CD14-positive monocyte (primary cell): ENCODE measurements at regions not wholly inside any gene's neighbourhood (a gene's known extent, or its start where the extent isn't known, plus 50 kb on each side); places are given as distances from the start of the nearest gene placed in this dataset.

Experiments
- DNase-seq, 3 donors: peaks; one replicate each; pipeline ENCODE4 v3.0.0-alpha.2; 2011 to 2022
- H2AFZ ChIP-seq: 2 replicates; pipeline ENCODE4 v1.6.0; 2012; ENCODE audit warnings: mild to moderate bottlenecking, low read depth, low read length, inconsistent platforms; ENCODE audit not compliant: insufficient read depth, poor library complexity, severe bottlenecking
- H3K27ac ChIP-seq, 2 donors: 1 replicate in 1 of 2; 2 replicates in 1 of 2; pipeline ENCODE4 v1.5.1; 2012 to 2013; ENCODE audit warnings: low read length in 2 of 2, control low read depth in 1 of 2, inconsistent platforms in 1 of 2, low read depth in 1 of 2, mild to moderate bottlenecking in 1 of 2
- H3K27me3 ChIP-seq, 2 donors: one replicate each; pipeline versions ENCODE4 v1.6.0 to v1.6.1; 2011 to 2013; ENCODE audit warnings: low read length in 2 of 2; ENCODE audit not compliant: control insufficient read depth in 2 of 2, insufficient read depth in 2 of 2
- H3K36me3 ChIP-seq, 2 donors: replicated peaks in 1 of 2; 1 replicate in 1 of 2; 2 replicates in 1 of 2; pipeline versions ENCODE4 v1.5.1 to v1.6.1; 2012 to 2013; ENCODE audit warnings: low read length in 2 of 2, control low read depth in 1 of 2, inconsistent platforms in 1 of 2, mild to moderate bottlenecking in 1 of 2; ENCODE audit not compliant: insufficient read depth in 2 of 2, control insufficient read depth in 1 of 2
- H3K4me1 ChIP-seq, 2 donors: 1 replicate in 1 of 2; 2 replicates in 1 of 2; pipeline versions ENCODE4 v1.5.1 to v1.6.1; 2012 to 2013; ENCODE audit warnings: low read length in 2 of 2, control low read depth in 1 of 2, inconsistent platforms in 1 of 2, mild to moderate bottlenecking in 1 of 2, moderate library complexity in 1 of 2; ENCODE audit not compliant: insufficient read depth in 2 of 2, control insufficient read depth in 1 of 2
- H3K4me2 ChIP-seq: replicated peaks from 2 replicates; pipeline ENCODE3; 2012; ENCODE audit warnings: low read length, moderate library complexity, mild to moderate bottlenecking; ENCODE audit not compliant: poor library complexity, severe bottlenecking; ENCODE audit errors: extremely low read depth
- H3K4me3 ChIP-seq, 3 experiments: fragments of 200-600 bp in 1 of 3; sonication (generic) in 1 of 3; replicated peaks in 1 of 3; 1 replicate in 2 of 3; 2 replicates in 1 of 3; pipeline ENCODE4 v1.5.1; 2011 to 2013; ENCODE audit warnings: low read length in 3 of 3, mild to moderate bottlenecking in 3 of 3, control low read depth in 2 of 3, low read depth in 2 of 3, inconsistent platforms in 1 of 3, moderate library complexity in 1 of 3
- H3K79me2 ChIP-seq: 2 replicates; pipeline ENCODE4 v1.6.0; 2012; ENCODE audit warnings: mild to moderate bottlenecking, control low read depth, inconsistent platforms, low read length, moderate library complexity; ENCODE audit not compliant: insufficient read depth
- H3K9ac ChIP-seq: 2 replicates; pipeline ENCODE4 v1.6.0; 2017; ENCODE audit warnings: low read length, mild to moderate bottlenecking; ENCODE audit not compliant: insufficient read depth, poor library complexity, severe bottlenecking
- H3K9me3 ChIP-seq, 2 donors: replicated peaks in 1 of 2; 1 replicate in 1 of 2; 2 replicates in 1 of 2; pipeline versions ENCODE4 v1.5.1 to v1.6.1; 2012 to 2013; ENCODE audit warnings: low read length in 2 of 2, control low read depth in 1 of 2; ENCODE audit not compliant: control insufficient read depth in 1 of 2, insufficient read depth in 1 of 2
- H4K20me1 ChIP-seq: 2 replicates; pipeline ENCODE4 v1.6.0; 2012; ENCODE audit warnings: mild to moderate bottlenecking, low read length, control low read depth, moderate library complexity; ENCODE audit not compliant: insufficient read depth
- H3K27ac Mint-ChIP-seq, 7 donors: one replicate each; pipeline ENCODE4 v1.8.0; 2020; ENCODE audit warnings: mild to moderate bottlenecking in 7 of 7, mixed read lengths in 7 of 7, moderate library complexity in 6 of 7, inconsistent platforms in 2 of 7
- H3K27me3 Mint-ChIP-seq, 3 donors: one replicate each; pipeline ENCODE4 v1.8.0; 2021 to 2022; ENCODE audit warnings: low read depth in 3 of 3, mild to moderate bottlenecking in 3 of 3, mixed read lengths in 3 of 3, moderate library complexity in 3 of 3, inconsistent platforms in 1 of 3
- H3K36me3 Mint-ChIP-seq, 2 donors: one replicate each; pipeline ENCODE4 v1.8.0; 2020; ENCODE audit warnings: mixed read lengths in 2 of 2, inconsistent platforms in 1 of 2, mild to moderate bottlenecking in 1 of 2
- H3K4me1 Mint-ChIP-seq: one replicate; pipeline ENCODE4 v1.8.0; 2020; ENCODE audit warnings: mild to moderate bottlenecking, mixed read lengths
- H3K4me3 Mint-ChIP-seq, 2 donors: one replicate each; pipeline ENCODE4 v1.8.0; 2020; ENCODE audit warnings: mild to moderate bottlenecking in 2 of 2, mixed read lengths in 2 of 2, moderate library complexity in 1 of 2
- H3K9me3 Mint-ChIP-seq, 7 donors: one replicate each; pipeline ENCODE4 v1.8.0; 2020 to 2022; ENCODE audit warnings: mixed read lengths in 7 of 7, mild to moderate bottlenecking in 6 of 7, moderate library complexity in 6 of 7, inconsistent platforms in 2 of 7
- WGBS: methylation state at CpG from one replicate; pipeline ENCODE4 v1.1.5; 2013; ENCODE audit warnings: missing lambda C conversion rate; ENCODE audit not compliant: insufficient coverage; 5-methylcytosine and 5-hydroxymethylcytosine counted together
- intact Hi-C, 2 donors: fragments of 100-400 bp; cut with micrococcal nuclease; formaldehyde crosslinking; loops; one replicate each; pipeline versions ENCODE4 v1.15.0 to v1.15.1; 2023
- TF ChIP-seq, protein P1 (sequence below): fragments of 200-600 bp; IDR thresholded peaks from one replicate; pipeline ENCODE4 v1.8.0; 2022; ENCODE audit warnings: antibody characterized with exemption, mild to moderate bottlenecking

- Histone ChIP-seq H3K4me3 (no peak overlapping the region), H3K4me1 (peaks cover under 1 to 2% of the 10 kb centered on the region in 2 donors), H3K9me3 (peaks cover 6 to 20% of the 10 kb centered on the region in 2 donors), H3K27ac (no peak overlapping the region), H2AFZ (no peak overlapping the region), H4K20me1 (no peaks in the 10 kb centered on the region), H3K79me2 (no peaks in the 10 kb centered on the region), H3K4me2 (no peak overlapping the region), H3K36me3 (no peaks in the 10 kb centered on the region), H3K27me3 (no peaks in the 10 kb centered on the region), H3K9ac (no peak overlapping the region)
- peaks cover 2 to 13% (median 9%) of the 10 kb centered on the region in 7 donors for H3K9me3 Mint-ChIP-seq
- 90% methylated on average over 5 of the region's 7 CpGs for WGBS
- peaks cover 8 to 9% (median 9%) of the 10 kb centered on the region in 3 donors for H3K27me3 Mint-ChIP-seq
- TF ChIP-seq, protein P1, sequence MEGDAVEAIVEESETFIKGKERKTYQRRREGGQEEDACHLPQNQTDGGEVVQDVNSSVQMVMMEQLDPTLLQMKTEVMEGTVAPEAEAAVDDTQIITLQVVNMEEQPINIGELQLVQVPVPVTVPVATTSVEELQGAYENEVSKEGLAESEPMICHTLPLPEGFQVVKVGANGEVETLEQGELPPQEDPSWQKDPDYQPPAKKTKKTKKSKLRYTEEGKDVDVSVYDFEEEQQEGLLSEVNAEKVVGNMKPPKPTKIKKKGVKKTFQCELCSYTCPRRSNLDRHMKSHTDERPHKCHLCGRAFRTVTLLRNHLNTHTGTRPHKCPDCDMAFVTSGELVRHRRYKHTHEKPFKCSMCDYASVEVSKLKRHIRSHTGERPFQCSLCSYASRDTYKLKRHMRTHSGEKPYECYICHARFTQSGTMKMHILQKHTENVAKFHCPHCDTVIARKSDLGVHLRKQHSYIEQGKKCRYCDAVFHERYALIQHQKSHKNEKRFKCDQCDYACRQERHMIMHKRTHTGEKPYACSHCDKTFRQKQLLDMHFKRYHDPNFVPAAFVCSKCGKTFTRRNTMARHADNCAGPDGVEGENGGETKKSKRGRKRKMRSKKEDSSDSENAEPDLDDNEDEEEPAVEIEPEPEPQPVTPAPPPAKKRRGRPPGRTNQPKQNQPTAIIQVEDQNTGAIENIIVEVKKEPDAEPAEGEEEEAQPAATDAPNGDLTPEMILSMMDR = no peak
- intact Hi-C loops = no loop called here
- H3K4me3 Mint-ChIP-seq = no peak overlapping the region
- H3K4me1 Mint-ChIP-seq = peaks cover 3% of the 10 kb centered on the region
- no peak for DNase-seq
- H3K36me3 Mint-ChIP-seq = no peaks in the 10 kb centered on the region
- H3K27ac Mint-ChIP-seq = no peak overlapping the region
These were observed 215.8 kb downstream of the CTTN start for GRCh38 chr11:70614034-70614681.

- Histone ChIP-seq H3K27ac (no peak overlapping the region), H3K79me2 (no peaks in the 10 kb centered on the region), H2AFZ (no peak overlapping the region), H3K9me3 (peaks cover 6 to 20% of the 10 kb centered on the region in 2 donors), H3K4me2 (no peak overlapping the region), H3K4me3 (no peak overlapping the region), H3K36me3 (no peaks in the 10 kb centered on the region), H4K20me1 (no peaks in the 10 kb centered on the region), H3K4me1 (no peaks in the 10 kb centered on the region), H3K27me3 (no peaks in the 10 kb centered on the region), H3K9ac (no peak overlapping the region)
- no peak overlapping the region for H3K27ac Mint-ChIP-seq
- 96% methylated on average over 10 of the region's 18 CpGs for WGBS
- intact Hi-C loops = no loop called here
- TF ChIP-seq, protein P1 = no peak
- DNase-seq = no peak
- H3K4me1 Mint-ChIP-seq = no peaks in the 10 kb centered on the region
- peaks cover 2 to 13% (median 9%) of the 10 kb centered on the region in 7 donors for H3K9me3 Mint-ChIP-seq
- H3K4me3 Mint-ChIP-seq = no peak overlapping the region
- H3K27me3 Mint-ChIP-seq = peaks cover 8 to 9% (median 8%) of the 10 kb centered on the region in 3 donors
- no peaks in the 10 kb centered on the region for H3K36me3 Mint-ChIP-seq
These were observed 216.9 kb downstream of the CTTN start for GRCh38 chr11:70615036-70615875.
